ENCODE measurements at regions not wholly inside any gene's neighbourhood (a gene's known extent, or its start where the extent isn't known, plus 50 kb on each side); places are given as distances from the start of the nearest gene placed in this dataset.

GRCh38 chr22:48849963-48850657 is 977.6 kb downstream of the BRD1 start:
- no peak for DNase-seq

GRCh38 chr22:48849219-48849912 is 978.3 kb downstream of the BRD1 start:
- no peak for DNase-seq

- no peak for DNase-seq
Observed at GRCh38 chr22:48846200-48846599, 981.5 kb downstream of the BRD1 start.

GRCh38 chr22:48845356-48845936 is 982.2 kb downstream of the BRD1 start:
- no peak for DNase-seq

GRCh38 chr22:48844056-48844675 is 983.5 kb downstream of the BRD1 start:
- no peak for DNase-seq

- DNase-seq: no peak
Observed at GRCh38 chr22:48843640-48844039, 984.0 kb downstream of the BRD1 start.

GRCh38 chr22:48842976-48843375 is 984.7 kb downstream of the BRD1 start:
- no peak for DNase-seq

GRCh38 chr22:48842583-48842945 is 985.1 kb downstream of the BRD1 start:
- no peak for DNase-seq

- DNase-seq: no peak
Observed at GRCh38 chr22:48841881-48842582, 985.6 kb downstream of the BRD1 start.

- no peak for DNase-seq
Observed at GRCh38 chr22:48840112-48840949, 987.3 kb downstream of the BRD1 start.

- DNase-seq: no peak
Observed at GRCh38 chr22:48838846-48839730, 988.6 kb downstream of the BRD1 start.

GRCh38 chr22:48838376-48838775 is 989.3 kb downstream of the BRD1 start:
- no peak for DNase-seq

GRCh38 chr22:48837341-48837935 is 990.2 kb downstream of the BRD1 start:
- DNase-seq: no peak

GRCh38 chr22:48836673-48837340 is 990.9 kb downstream of the BRD1 start:
- DNase-seq: no peak

GRCh38 chr22:48835857-48836672 is 991.6 kb downstream of the BRD1 start:
- DNase-seq: no peak

GRCh38 chr22:48835364-48835763 is 992.3 kb downstream of the BRD1 start:
- DNase-seq: no peak

GRCh38 chr22:48834404-48834803 is 993.3 kb downstream of the BRD1 start:
- DNase-seq: no peak

- no peak for DNase-seq
Observed at GRCh38 chr22:48832592-48832991, 995.1 kb downstream of the BRD1 start.

GRCh38 chr22:48829908-48830307 is 997.8 kb downstream of the BRD1 start:
- DNase-seq: no peak

Data from activated effector memory CD4-positive, alpha-beta T cell treated with Interleukin-2 at 50 U/mL for 16 hours (primary cell).